Hematopoietic multipotent progenitor cell treated with erythropoietin and hydrocortisone succinate and interleukin-3 and kit ligand, for 15 days (in vitro differentiated cells): ENCODE measurements at regions not wholly inside any gene's neighbourhood (a gene's known extent, or its start where the extent isn't known, plus 50 kb on each side); places are given as distances from the start of the nearest gene placed in this dataset.

ENCODE experiments used
- DNase-seq: peaks from one replicate; pipeline ENCODE4 v3.0.0-alpha.2; 2015; ENCODE audit warnings: low spot score

- DNase-seq: no peak
Observed at GRCh38 chr9:86830356-86830755, 117.0 kb downstream of the GAS1 start.

- no peak for DNase-seq
Observed at GRCh38 chr9:86829496-86830046, 117.7 kb downstream of the GAS1 start.

GRCh38 chr9:86828631-86829030 lies 118.7 kb downstream of the GAS1 start:
- no peak for DNase-seq

GRCh38 chr9:86827893-86828292 lies 119.4 kb downstream of the GAS1 start:
- DNase-seq: no peak

- no peak for DNase-seq
Observed at GRCh38 chr9:86825299-86825698, 122.0 kb downstream of the GAS1 start.

- DNase-seq: no peak
Observed at GRCh38 chr9:86822006-86822801, 125.1 kb downstream of the GAS1 start.

GRCh38 chr9:86821006-86821845 lies 126.1 kb downstream of the GAS1 start:
- DNase-seq: no peak

GRCh38 chr9:86819552-86819951 lies 127.8 kb downstream of the GAS1 start:
- DNase-seq: no peak

- DNase-seq: no peak
Observed at GRCh38 chr9:86818636-86819035, 128.7 kb downstream of the GAS1 start.

GRCh38 chr9:86816868-86817267 lies 130.4 kb downstream of the GAS1 start:
- no peak for DNase-seq

- DNase-seq: no peak
Observed at GRCh38 chr9:86816366-86816765, 130.9 kb downstream of the GAS1 start.

GRCh38 chr9:86812616-86813015 lies 134.7 kb downstream of the GAS1 start:
- no peak for DNase-seq

GRCh38 chr9:86809759-86810367 lies 137.4 kb downstream of the GAS1 start:
- no peak for DNase-seq

- no peak for DNase-seq
Observed at GRCh38 chr9:86809151-86809550, 138.2 kb downstream of the GAS1 start.

GRCh38 chr9:86807367-86807976 lies 139.8 kb downstream of the GAS1 start:
- no peak for DNase-seq

GRCh38 chr9:86804011-86804410 lies 143.3 kb downstream of the GAS1 start:
- no peak for DNase-seq

GRCh38 chr9:86802900-86803673 lies 144.2 kb downstream of the GAS1 start:
- DNase-seq: no peak

GRCh38 chr9:86801246-86801645 lies 146.1 kb downstream of the GAS1 start:
- DNase-seq: no peak

GRCh38 chr9:86800681-86801080 lies 146.6 kb downstream of the GAS1 start:
- DNase-seq: no peak

GRCh38 chr9:86798966-86799365 lies 148.3 kb downstream of the GAS1 start:
- no peak for DNase-seq

GRCh38 chr9:86796666-86797065 lies 150.6 kb downstream of the GAS1 start:
- no peak for DNase-seq
